GM18907 (cell line): ENCODE measurements at regions not wholly inside any gene's neighbourhood (a gene's known extent, or its start where the extent isn't known, plus 50 kb on each side); places are given as distances from the start of the nearest gene placed in this dataset.

Source experiments
- ATAC-seq: cut with Tn5 transposase; IDR thresholded peaks from one replicate; pipeline ENCODE4 v1.9.1; 2021; ENCODE audit warnings: mild to moderate bottlenecking, moderate library complexity; ENCODE audit not compliant: unreplicated experiment

DNA sequence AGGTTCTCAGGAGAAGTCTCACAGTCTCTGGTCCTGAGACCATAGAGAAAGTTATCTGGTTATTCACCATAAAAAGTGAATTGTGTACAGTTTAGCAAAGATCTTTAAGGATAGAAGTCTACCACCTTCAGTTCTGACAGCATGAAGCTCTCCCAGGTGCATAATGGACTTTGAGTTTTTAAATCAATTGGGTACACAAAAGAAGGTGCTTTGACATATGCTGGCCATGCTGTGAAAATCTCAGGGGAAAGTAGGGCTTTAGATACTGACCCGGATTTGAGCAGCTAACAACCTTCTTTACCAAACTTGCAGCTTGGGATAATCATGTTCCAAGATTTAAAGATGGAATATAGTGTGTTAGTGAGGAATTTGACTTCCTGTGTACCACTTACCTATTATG lies 264.2 kb downstream of the ZSWIM6 start:
- ATAC-seq = no peak

DNA sequence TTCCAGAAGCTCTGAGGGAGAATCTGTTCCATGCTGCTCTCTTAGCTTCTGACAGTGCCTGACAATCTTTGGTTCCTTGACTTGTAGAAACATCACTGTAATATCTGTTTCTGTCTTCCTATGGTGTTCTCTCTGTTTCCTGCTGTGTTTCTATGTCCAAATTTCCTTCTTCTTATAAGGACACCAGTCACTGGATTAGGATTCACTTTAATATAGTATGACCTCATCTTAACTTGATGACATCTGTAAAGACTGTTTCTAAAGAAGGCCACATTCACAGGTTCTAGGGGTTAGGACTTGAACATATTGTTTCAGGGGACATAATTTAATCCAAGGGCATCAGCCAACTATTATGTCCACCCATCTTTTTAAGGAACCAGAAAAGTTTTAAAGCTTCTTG lies 265.6 kb downstream of the ZSWIM6 start:
- no peak for ATAC-seq

GRCh38 chr5:61598126-61598525 lies 266.1 kb downstream of the ZSWIM6 start:
- no peak for ATAC-seq

DNA sequence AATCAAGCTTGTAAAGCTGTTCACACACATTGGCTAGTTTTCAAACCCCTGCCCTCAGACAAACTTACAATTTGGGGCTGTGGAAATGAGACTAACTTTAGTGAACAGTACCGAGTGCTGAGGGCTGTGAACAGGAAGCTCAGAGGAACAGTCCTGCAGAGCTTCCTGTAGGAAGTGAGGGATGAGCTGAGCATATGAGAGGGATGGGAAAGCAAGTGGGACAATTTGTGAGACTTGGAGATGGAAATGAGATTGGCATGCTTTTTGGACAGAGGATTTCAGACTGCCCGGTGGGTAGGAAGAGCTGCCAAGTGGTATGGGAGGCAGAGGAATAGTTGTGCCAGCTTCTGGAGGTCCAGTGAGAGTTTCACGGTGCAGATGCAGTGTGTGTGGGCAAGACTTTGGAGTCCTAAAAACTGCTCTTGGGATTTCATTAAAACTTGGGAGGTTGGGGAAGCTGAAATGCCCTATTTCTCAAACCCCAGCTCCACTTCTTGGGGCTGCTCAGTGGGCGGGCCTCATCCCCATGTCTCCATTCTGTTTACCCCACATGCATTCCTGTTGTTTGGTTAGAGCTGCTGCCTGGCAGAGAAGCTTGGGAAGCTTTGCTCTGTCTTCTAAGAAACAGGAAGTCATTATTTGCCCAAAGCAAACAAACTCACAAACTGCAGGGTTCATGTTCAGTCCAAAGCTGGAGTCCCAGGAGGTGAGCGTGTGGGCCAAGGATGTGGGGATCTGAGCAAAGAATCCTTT lies 267.5 kb downstream of the ZSWIM6 start:
- ATAC-seq = no peak

DNA sequence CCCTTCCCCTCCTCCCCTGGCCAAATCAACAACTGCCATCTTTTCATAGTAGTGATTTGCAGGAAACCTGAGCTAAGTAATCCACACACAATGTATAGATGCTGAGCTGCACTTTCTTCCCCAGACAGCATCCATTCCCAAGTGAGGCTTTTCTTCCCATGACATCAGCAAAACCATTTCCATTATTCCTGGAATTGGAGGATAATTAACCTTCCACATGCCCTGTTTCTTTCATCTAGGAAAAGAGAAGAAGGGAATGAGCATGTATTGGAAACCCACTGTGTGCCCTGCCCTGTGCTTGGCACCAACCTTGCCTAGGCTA lies 268.0 kb downstream of the ZSWIM6 start:
- ATAC-seq = no peak

GRCh38 chr5:61600945-61601511 lies 269.0 kb downstream of the ZSWIM6 start:
- ATAC-seq = no peak

GRCh38 chr5:61603211-61603908 lies 271.3 kb downstream of the ZSWIM6 start:
- no peak for ATAC-seq

- ATAC-seq = no peak
Measured at GRCh38 chr5:61604076-61605025, 272.3 kb downstream of the ZSWIM6 start.

- no peak for ATAC-seq
Measured at GRCh38 chr5:61609840-61610677, 278.0 kb downstream of the ZSWIM6 start.

GRCh38 chr5:61610678-61611024 lies 278.6 kb downstream of the ZSWIM6 start:
- ATAC-seq = no peak

- ATAC-seq = no peak
Measured at GRCh38 chr5:61612431-61612830, 280.4 kb downstream of the ZSWIM6 start.

GRCh38 chr5:61613679-61614078 lies 281.6 kb downstream of the ZSWIM6 start:
- no peak for ATAC-seq

- no peak for ATAC-seq
Measured at GRCh38 chr5:61614606-61615005, 282.5 kb downstream of the ZSWIM6 start.

- no peak for ATAC-seq
Measured at GRCh38 chr5:61617039-61617438, 285.0 kb downstream of the ZSWIM6 start.

DNA sequence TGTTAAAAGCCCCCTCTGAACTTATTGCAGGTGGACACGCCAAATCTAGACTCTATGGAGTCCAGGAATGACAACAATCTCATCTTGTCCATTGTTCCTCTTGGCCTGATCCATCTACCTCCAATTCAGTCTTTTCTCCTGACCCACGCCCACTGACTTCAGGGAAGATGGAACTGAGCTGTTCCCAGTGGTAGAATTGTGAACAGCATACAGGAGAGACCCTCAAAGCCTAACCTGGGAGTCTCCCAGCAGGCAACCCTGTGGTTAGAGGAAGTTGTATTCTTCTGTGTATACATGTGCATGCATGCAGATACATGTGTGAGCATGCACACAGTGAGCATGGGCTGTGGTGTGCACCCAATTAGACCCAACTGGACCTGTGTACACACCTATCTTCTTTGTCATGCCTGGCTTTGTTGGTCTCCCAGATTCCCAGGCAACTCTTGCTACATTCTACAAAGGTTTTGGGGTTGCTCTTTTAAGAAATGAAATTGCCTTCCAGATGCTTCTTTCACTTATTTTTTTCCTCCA lies 286.0 kb downstream of the ZSWIM6 start:
- ATAC-seq = no peak

GRCh38 chr5:61618577-61618976 lies 286.5 kb downstream of the ZSWIM6 start:
- no peak for ATAC-seq

DNA sequence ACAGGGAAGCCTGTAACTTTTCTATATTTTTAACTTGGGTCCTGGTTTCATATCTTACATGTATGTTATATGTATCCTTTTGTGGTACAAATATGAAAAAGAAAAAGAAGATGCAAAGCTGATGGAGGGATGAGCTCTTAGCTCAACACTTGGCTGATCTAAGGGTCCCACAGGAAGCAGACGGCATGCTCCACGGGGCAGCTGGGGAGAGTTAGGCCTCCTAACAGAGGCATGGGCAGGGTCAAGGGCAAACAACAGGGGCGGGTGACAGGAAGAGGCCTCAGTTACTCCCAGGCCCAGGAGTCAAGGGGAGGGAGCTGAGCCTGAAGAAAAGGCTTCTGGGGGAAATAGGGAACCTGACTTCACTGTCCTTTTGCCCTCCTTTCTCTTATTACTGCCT lies 287.2 kb downstream of the ZSWIM6 start:
- no peak for ATAC-seq

DNA sequence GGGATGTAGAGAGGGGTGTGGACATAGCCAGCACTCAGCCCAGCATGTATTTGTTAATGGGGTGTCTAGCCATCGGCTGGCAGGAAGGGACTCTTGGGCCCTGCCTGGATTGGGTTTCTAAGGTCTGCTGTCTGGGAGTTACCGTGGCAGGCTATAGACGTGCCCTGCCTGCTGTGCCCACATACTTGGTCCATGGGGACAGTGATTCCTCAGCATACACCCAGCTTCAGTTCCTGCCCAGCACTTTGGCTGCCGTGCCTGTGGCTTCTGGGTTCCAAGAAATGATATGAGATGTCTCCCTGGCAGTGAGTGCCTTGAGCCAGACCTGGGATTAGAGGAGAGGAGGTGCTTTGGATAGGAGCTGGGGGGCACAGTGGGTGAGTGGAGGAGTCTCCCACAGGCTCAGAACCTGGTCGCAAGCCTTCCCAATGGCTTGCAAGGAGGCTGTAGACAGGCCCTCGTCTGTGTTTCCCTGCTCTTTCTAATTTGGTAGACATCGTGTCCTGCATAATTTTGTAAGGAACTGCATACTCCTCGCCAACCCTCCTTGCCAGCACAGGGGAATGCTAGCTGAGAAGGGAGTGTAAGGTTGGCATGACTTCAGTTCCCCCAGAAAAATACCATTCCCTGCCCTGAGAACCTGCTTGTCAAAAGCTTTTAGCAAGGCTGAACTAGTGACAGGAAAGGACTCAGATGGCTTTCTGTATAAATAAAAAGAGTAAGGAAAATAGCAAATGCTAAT lies 287.9 kb downstream of the ZSWIM6 start:
- no peak for ATAC-seq

- ATAC-seq = no peak
Measured at GRCh38 chr5:61620699-61621182, 288.7 kb downstream of the ZSWIM6 start.
